NOMO-1 treated with DMSO at 0.1 percent for 48 hours (cell line): ENCODE measurements at regions not wholly inside any gene's neighbourhood (a gene's known extent, or its start where the extent isn't known, plus 50 kb on each side); places are given as distances from the start of the nearest gene placed in this dataset.

Source experiments
- DNase-seq: peaks from one replicate; lab custom pipeline; 2025; ENCODE audit not compliant: unreplicated experiment; lab: John Stamatoyannopoulos, UW

DNA sequence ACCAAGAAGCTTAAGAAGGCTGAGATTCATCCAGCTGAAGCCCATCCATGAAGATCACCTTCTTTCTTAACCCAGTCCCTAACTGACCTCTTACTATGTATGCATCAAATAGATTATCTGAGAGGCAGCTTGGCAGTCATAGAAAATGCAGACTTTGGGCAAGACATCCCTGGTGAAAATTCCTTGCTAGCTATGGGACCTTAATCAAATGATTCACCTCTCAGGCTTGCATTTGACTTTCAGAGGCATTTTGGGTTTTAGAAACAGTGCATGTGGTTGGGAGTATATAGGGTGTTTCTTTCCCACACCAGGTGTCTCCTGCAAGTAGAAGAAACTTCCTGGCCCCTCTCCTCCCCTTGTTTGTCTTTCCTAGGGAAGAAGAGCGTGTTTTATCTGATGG lies 188.5 kb upstream of the ISX start:
- no peak for DNase-seq

DNA sequence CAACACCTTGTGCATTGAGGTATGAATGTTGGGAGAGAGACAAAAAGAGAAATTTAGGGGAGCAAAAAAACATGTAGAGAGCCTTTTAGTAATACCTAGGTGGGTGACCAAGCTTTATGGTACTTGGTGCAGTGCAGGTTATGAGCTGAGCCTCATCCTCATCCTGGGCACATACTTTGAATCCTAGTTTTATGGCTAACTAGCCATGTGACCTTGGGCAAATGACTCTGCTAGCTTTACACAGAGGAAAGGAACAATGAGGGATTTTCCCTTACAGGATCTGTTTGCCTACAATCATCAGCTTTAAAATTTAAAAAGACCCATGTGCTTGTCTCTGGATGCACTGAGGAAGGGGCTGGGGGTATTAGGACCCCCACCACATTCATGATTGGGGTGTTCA lies 187.8 kb upstream of the ISX start:
- DNase-seq: no peak

GRCh38 chr22:34879001-34879400 lies 187.0 kb upstream of the ISX start:
- no peak for DNase-seq

GRCh38 chr22:34880662-34881061 lies 185.3 kb upstream of the ISX start:
- no peak for DNase-seq

- no peak for DNase-seq
Measured at GRCh38 chr22:34881453-34881852, 184.5 kb upstream of the ISX start.

- DNase-seq: no peak
Measured at GRCh38 chr22:34885852-34886251, 180.1 kb upstream of the ISX start.

GRCh38 chr22:34886391-34886790 lies 179.6 kb upstream of the ISX start:
- DNase-seq: no peak

- DNase-seq: no peak
Measured at GRCh38 chr22:34886812-34887211, 179.1 kb upstream of the ISX start.

DNA sequence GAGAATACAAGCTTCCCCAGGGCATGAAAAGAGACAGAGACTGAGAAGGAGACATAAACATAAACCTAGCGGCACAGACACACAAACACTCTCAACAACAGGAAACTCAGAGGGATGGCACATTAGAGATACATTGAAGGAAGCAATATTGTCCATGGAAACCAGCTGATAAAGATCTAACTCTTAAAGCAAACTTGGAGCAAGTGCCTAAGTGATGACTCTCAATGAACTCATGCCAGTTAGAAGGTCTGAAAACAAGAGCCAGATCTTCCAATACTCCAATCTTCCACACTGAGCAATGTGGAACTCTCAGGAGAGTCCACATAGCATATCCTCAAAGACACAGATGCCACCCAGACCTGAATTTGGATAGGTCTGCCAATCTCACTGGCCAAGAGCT lies 168.8 kb upstream of the ISX start:
- DNase-seq: no peak

- no peak for DNase-seq
Measured at GRCh38 chr22:34902335-34902734, 163.6 kb upstream of the ISX start.

- DNase-seq: no peak
Measured at GRCh38 chr22:34903416-34903815, 162.5 kb upstream of the ISX start.

DNA sequence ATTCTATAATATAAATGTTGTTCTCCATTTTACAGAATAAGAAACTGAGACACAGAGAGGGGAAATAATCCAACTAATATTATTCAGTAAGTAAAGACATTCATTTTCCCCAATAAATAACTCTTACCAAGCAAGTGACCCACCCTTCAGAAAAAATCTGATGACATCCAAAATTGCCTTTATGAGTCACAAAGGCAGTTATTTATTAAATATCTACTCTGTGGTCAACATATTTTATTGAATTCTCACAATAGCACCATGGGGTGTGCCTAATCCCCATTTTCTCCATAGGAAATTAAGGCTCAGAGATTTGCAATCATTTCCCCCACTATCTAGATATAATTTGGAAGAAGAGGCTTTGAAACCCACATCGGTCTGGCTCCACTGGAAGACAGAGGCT lies 161.5 kb upstream of the ISX start:
- DNase-seq: no peak

DNA sequence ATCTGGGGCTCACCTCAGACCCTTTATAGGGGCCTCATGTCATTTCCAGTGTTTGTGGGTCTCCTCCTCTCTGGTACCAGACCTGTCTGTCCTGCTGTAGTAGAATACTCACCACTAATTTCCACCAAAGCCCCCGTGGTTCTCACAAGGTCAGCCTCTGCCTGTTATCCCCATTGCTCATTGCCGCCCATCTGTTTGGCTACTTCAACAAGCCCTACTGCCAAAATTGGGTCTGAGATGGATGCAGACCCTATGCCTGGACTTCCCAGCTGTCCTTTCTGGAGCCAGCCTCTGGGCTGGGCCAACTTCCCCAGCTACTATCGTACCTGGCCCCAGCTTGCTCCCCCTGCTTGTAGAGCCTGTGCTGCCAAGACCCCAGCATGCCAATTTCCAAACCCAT lies 152.1 kb upstream of the ISX start:
- no peak for DNase-seq

DNA sequence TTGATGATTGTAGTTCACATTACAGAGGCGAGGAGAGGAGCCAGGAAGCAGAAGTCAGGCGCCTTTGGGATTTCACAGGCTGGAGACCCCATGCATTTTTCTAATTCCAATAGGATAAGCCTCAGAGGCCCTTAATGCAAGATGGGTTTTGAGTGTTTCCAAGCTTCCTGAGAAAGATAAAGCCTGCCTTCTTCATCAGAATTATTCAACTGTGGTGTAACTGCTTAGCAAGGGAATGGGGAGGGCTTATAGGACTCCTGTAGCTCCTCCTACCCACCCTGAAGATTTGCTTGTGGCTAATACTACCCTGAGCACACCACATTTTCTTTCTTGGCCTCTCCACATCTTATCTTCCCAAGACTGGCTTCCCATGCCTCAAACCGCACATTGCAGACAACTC lies 151.1 kb upstream of the ISX start:
- no peak for DNase-seq

- DNase-seq: no peak
Measured at GRCh38 chr22:34917239-34917638, 148.7 kb upstream of the ISX start.

GRCh38 chr22:34931026-34931425 lies 134.9 kb upstream of the ISX start:
- no peak for DNase-seq

GRCh38 chr22:34934261-34934660 lies 131.7 kb upstream of the ISX start:
- DNase-seq: no peak

DNA sequence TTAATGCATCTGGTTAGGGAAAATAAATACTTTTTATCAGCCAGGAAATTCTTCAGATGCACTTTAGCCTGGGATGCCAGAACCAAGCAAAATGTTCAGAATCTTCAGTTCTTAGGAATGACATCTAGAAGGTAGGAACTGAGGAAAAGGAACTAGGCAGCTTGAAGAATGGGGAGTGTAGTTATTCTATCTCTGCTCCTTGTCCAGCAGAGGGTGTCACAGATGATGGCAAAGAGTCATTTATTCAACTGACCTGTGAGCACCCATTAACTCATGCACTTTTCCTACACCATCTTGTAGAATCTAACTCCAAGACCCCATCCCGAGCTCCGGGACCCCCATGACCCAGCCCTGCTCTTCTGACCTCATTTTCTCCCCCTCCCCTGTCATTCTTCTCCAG lies 122.1 kb upstream of the ISX start:
- DNase-seq: no peak

DNA sequence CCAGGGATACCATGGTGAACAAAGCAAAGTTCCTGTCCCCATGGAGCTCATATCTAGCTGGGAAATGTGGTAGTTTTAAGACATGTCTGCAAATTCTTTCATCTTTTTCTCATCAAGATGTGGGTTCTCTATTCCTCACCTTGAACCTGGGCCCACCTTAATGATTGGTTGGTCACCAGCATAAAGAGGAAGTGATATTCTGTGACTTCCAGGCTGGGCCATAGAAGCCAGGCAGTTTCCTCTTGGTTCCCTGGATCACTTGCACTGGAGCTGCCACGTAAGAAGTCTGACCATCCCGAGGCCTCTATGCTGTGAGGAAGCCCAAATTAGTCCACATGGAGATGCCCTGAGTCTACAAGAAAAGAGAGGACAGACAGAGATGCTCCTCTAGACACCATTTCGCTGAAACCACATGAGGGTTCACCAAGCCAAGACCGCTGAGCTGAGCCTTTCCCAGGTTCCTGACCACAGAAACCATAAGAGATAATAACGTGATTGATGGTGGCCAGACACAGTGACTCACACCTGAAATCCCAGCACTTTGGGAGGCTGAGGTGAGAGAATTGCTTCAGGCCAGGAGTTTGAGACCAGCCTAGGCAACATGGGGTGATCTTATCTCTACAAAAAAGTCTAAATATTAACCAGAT lies 119.5 kb upstream of the ISX start:
- no peak for DNase-seq

GRCh38 chr22:34950489-34950888 lies 115.5 kb upstream of the ISX start:
- DNase-seq: no peak

GRCh38 chr22:34951212-34951611 lies 114.7 kb upstream of the ISX start:
- DNase-seq: no peak

GRCh38 chr22:34960005-34960404 lies 106.0 kb upstream of the ISX start:
- DNase-seq: no peak

DNA sequence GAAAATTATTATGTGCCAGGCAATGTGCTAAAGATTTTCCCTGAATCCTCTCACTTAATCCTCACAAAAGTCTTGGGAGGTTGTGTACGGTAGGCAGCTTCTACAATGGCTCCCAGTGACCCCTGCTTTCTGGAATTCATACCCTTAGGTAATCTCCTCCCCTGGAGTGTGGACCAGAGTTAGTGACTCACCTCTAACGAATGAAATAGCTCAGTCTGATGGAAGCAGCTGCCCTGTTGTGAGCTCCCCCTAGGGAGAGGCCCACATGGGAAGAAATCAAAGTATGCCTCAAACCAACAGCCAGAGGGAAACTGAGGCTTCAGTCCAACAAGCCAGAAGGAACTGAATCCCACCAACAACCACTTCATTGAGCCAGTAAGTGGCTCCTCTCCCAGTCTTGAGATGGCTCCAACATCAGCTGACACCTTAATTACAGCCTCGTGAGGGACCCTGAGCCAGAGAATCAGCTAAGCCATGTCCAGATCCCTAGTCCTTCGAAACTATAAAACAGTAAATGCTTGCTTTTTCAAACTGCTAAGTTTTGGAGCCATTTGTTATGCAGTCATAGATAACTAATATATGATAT lies 98.9 kb upstream of the ISX start:
- DNase-seq: no peak
